ENCODE measurements at regions not wholly inside any gene's neighbourhood (a gene's known extent, or its start where the extent isn't known, plus 50 kb on each side); places are given as distances from the start of the nearest gene placed in this dataset.

DNA sequence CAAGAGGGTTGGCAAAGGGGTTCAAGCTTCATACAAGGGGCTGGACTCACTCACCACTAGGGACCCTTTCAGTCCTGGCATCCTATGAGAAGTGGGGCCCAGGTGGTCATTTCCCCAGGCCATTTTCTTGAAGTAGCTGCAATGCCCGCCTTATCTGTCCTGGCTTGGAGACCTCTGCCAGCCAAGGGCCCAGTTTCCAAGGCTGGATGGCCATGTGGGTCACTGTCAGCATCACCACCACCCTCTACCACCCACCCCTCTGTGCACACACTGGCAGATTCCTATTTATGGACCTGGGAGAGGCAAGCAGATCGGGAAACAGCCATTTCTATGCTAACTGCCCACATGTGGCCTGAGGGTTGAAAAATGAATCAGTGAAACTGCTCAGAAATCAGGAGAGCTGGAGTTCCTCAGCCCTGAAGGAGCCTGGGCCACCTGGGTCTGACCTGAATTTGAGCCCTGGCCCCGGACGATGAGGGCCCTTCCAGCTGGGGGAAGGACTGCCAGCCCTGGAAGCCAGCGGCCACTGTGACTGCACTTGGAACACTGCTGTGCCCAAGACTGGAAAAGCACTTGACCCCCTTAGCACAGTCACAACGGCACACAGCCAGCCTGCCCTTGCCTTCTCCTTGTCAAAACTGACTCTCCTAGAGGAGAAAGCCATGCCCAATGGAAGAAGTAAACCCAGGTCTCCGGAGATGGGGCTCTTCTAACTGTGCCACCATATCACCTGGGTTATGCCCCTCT, 442.2 kb downstream of the BUD13 start:
- no peaks in the 10 kb centered on the region for H3K79me2 ChIP-seq (replicated peaks; ENCODE audit: insufficient read depth)
- H3K27ac ChIP-seq (ENCODE audit: low read depth) = no peak overlapping the region
- DNase-seq (ENCODE audit: low spot score) (no peak), ATAC-seq (no peak)
- no peak overlapping the region for H3K4me3 Mint-ChIP-seq
- peaks cover 12% of the 10 kb centered on the region; the same call in 1 of the 2 replicates for H3K9me2 ChIP-seq (ENCODE audit: insufficient read depth)
- no peaks in the 10 kb centered on the region for H3K36me3 Mint-ChIP-seq (ENCODE audit: low read depth)
- H3K4me1 Mint-ChIP-seq = peaks cover 14% of the 10 kb centered on the region
- peaks cover 20% of the 10 kb centered on the region for H3K4me1 ChIP-seq (ENCODE audit: insufficient read depth)
- H3K27me3 ChIP-seq (ENCODE audit: insufficient read depth) = no peaks in the 10 kb centered on the region
- no peak overlapping the region for H3K4me2 ChIP-seq
- H3K36me3 ChIP-seq (ENCODE audit: insufficient read depth) = no peaks in the 10 kb centered on the region
- peaks cover 2% of the 10 kb centered on the region; the same call in 1 of the 3 replicates for H3K9me3 Mint-ChIP-seq
- no peak overlapping the region for H2AFZ ChIP-seq
- no peaks in the 10 kb centered on the region for H4K20me1 ChIP-seq (replicated peaks; ENCODE audit: insufficient read depth)
- TF ChIP-seq, protein P1, sequence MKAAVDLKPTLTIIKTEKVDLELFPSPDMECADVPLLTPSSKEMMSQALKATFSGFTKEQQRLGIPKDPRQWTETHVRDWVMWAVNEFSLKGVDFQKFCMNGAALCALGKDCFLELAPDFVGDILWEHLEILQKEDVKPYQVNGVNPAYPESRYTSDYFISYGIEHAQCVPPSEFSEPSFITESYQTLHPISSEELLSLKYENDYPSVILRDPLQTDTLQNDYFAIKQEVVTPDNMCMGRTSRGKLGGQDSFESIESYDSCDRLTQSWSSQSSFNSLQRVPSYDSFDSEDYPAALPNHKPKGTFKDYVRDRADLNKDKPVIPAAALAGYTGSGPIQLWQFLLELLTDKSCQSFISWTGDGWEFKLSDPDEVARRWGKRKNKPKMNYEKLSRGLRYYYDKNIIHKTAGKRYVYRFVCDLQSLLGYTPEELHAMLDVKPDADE (IDR thresholded peaks at IDR 0.05) = no peak
- H3K27me3 Mint-ChIP-seq (ENCODE audit: insufficient read depth, low read depth, poor library complexity) = peaks cover 2% of the 10 kb centered on the region
- no peak overlapping the region for H3K4me3 ChIP-seq
- H3K27ac Mint-ChIP-seq = no peak overlapping the region
- no peaks in the 10 kb centered on the region for H3F3A ChIP-seq (replicated peaks; ENCODE audit: low read depth)

DNA sequence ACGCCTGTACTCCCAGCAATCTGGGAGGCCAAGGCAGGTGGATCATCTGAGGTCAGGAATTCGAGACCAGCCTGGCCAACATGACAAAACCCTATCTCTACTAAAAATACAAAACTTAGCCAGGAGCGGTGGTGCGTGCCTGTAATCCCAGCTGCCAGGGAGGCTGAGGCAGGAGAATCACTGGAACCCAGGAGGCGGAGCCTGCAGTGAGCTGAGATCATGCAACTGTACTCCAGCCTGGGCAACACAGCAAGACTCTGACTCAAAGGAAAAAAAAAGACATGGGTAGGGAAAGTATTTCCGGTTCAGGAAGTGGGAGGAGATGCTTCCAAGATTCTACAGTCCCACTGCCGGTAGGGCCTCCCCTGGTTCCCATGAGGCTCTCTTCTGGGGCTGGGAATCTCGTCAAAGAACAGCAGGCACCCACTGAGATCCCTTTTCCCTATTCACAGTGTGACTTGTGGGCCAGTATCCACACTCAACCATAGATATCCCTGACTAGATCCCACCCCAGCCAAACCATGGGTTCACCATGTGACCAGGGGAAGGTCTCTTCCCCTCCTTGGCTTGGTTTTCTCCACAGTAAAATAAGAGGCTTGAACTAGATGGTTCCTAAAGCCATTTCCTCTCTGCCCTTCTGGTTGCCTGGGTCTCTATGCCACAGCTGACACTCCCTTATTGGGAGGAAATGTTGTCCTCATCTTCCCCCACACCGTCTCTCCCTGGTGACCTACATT, 443.3 kb downstream of the BUD13 start:
- Histone ChIP-seq H3K79me2 (replicated peaks; ENCODE audit: insufficient read depth) (no peaks in the 10 kb centered on the region), H3F3A (replicated peaks; ENCODE audit: low read depth) (no peaks in the 10 kb centered on the region), H3K4me3 (no peak overlapping the region), H3K9me2 (ENCODE audit: insufficient read depth) (peaks cover 12% of the 10 kb centered on the region; the same call in 1 of the 2 replicates), H3K27me3 (ENCODE audit: insufficient read depth) (no peaks in the 10 kb centered on the region), H3K4me1 (ENCODE audit: insufficient read depth) (peaks cover 15% of the 10 kb centered on the region), H3K36me3 (ENCODE audit: insufficient read depth) (no peaks in the 10 kb centered on the region), H4K20me1 (replicated peaks; ENCODE audit: insufficient read depth) (no peaks in the 10 kb centered on the region), H3K4me2 (no peak overlapping the region), H3K27ac (ENCODE audit: low read depth) (no peak overlapping the region), H2AFZ (no peak overlapping the region)
- H3K36me3 Mint-ChIP-seq (ENCODE audit: low read depth) = no peaks in the 10 kb centered on the region
- no peak overlapping the region for H3K4me3 Mint-ChIP-seq
- H3K27ac Mint-ChIP-seq = no peak overlapping the region
- H3K27me3 Mint-ChIP-seq (ENCODE audit: insufficient read depth, low read depth, poor library complexity) = peaks cover 2% of the 10 kb centered on the region
- H3K9me3 Mint-ChIP-seq = peaks cover 2% of the 10 kb centered on the region; the same call in 1 of the 3 replicates
- H3K4me1 Mint-ChIP-seq = peaks cover 13% of the 10 kb centered on the region
- ATAC-seq (no peak), DNase-seq (ENCODE audit: low spot score) (no peak)
- TF ChIP-seq JUNB (IDR thresholded peaks at IDR 0.05; ENCODE audit: unreplicated experiment) = no peak
- TF ChIP-seq, protein P2, sequence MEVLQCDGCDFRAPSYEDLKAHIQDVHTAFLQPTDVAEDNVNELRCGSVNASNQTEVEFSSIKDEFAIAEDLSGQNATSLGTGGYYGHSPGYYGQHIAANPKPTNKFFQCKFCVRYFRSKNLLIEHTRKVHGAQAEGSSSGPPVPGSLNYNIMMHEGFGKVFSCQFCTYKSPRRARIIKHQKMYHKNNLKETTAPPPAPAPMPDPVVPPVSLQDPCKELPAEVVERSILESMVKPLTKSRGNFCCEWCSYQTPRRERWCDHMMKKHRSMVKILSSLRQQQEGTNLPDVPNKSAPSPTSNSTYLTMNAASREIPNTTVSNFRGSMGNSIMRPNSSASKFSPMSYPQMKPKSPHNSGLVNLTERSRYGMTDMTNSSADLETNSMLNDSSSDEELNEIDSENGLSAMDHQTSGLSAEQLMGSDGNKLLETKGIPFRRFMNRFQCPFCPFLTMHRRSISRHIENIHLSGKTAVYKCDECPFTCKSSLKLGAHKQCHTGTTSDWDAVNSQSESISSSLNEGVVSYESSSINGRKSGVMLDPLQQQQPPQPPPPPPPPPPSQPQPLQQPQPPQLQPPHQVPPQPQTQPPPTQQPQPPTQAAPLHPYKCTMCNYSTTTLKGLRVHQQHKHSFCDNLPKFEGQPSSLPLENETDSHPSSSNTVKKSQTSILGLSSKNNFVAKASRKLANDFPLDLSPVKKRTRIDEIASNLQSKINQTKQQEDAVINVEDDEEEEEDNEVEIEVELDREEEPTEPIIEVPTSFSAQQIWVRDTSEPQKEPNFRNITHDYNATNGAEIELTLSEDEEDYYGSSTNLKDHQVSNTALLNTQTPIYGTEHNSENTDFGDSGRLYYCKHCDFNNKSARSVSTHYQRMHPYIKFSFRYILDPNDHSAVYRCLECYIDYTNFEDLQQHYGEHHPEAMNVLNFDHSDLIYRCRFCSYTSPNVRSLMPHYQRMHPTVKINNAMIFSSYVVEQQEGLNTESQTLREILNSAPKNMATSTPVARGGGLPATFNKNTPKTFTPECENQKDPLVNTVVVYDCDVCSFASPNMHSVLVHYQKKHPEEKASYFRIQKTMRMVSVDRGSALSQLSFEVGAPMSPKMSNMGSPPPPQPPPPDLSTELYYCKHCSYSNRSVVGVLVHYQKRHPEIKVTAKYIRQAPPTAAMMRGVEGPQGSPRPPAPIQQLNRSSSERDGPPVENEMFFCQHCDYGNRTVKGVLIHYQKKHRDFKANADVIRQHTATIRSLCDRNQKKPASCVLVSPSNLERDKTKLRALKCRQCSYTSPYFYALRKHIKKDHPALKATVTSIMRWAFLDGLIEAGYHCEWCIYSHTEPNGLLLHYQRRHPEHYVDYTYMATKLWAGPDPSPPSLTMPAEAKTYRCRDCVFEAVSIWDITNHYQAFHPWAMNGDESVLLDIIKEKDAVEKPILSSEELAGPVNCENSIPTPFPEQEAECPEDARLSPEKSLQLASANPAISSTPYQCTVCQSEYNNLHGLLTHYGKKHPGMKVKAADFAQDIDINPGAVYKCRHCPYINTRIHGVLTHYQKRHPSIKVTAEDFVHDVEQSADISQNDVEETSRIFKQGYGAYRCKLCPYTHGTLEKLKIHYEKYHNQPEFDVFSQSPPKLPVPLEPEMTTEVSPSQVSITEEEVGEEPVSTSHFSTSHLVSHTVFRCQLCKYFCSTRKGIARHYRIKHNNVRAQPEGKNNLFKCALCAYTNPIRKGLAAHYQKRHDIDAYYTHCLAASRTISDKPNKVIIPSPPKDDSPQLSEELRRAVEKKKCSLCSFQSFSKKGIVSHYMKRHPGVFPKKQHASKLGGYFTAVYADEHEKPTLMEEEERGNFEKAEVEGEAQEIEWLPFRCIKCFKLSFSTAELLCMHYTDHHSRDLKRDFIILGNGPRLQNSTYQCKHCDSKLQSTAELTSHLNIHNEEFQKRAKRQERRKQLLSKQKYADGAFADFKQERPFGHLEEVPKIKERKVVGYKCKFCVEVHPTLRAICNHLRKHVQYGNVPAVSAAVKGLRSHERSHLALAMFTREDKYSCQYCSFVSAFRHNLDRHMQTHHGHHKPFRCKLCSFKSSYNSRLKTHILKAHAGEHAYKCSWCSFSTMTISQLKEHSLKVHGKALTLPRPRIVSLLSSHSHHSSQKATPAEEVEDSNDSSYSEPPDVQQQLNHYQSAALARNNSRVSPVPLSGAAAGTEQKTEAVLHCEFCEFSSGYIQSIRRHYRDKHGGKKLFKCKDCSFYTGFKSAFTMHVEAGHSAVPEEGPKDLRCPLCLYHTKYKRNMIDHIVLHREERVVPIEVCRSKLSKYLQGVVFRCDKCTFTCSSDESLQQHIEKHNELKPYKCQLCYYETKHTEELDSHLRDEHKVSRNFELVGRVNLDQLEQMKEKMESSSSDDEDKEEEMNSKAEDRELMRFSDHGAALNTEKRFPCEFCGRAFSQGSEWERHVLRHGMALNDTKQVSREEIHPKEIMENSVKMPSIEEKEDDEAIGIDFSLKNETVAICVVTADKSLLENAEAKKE (CRISPR knock-in tag; IDR thresholded peaks at IDR 0.05) = no peak
- TF ChIP-seq, protein P1 (IDR thresholded peaks at IDR 0.05) = no peak
- no peak for TF ChIP-seq POLR2AphosphoS5 (IDR thresholded peaks at IDR 0.05; ENCODE audit: low read depth)
- TF ChIP-seq ZNF331 (CRISPR knock-in tag; IDR thresholded peaks at IDR 0.05; ENCODE audit: low read depth) = no peak
- no peak for TF ChIP-seq ZNF114 (CRISPR knock-in tag; IDR thresholded peaks at IDR 0.05)
- TF ChIP-seq, protein P3, sequence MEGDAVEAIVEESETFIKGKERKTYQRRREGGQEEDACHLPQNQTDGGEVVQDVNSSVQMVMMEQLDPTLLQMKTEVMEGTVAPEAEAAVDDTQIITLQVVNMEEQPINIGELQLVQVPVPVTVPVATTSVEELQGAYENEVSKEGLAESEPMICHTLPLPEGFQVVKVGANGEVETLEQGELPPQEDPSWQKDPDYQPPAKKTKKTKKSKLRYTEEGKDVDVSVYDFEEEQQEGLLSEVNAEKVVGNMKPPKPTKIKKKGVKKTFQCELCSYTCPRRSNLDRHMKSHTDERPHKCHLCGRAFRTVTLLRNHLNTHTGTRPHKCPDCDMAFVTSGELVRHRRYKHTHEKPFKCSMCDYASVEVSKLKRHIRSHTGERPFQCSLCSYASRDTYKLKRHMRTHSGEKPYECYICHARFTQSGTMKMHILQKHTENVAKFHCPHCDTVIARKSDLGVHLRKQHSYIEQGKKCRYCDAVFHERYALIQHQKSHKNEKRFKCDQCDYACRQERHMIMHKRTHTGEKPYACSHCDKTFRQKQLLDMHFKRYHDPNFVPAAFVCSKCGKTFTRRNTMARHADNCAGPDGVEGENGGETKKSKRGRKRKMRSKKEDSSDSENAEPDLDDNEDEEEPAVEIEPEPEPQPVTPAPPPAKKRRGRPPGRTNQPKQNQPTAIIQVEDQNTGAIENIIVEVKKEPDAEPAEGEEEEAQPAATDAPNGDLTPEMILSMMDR (conservative IDR thresholded peaks at IDR 0.05; ENCODE audit: low read depth in 2 of 2) = no peak
- no peak for TF ChIP-seq EZH2phosphoT487 (IDR thresholded peaks at IDR 0.05; ENCODE audit: unreplicated experiment)
- TF ChIP-seq STAT1 (IDR thresholded peaks at IDR 0.05; ENCODE audit: unreplicated experiment) = no peak
